GM20000 (cell line): ENCODE measurements at regions not wholly inside any gene's neighbourhood (a gene's known extent, or its start where the extent isn't known, plus 50 kb on each side); places are given as distances from the start of the nearest gene placed in this dataset.

Source experiments
- DNase-seq: peaks from one replicate; pipeline ENCODE4 v3.0.0; 2012; ENCODE audit warnings: low spot score
- CTCF ChIP-seq: IDR thresholded peaks from 2 replicates; pipeline ENCODE4 v1.5.1; 2012; ENCODE audit warnings: mild to moderate bottlenecking, control low read depth; ENCODE audit errors: extremely low read depth, missing control alignments

- DNase-seq, result no peak
- no peak for TF ChIP-seq CTCF
Observed at GRCh38 chr20:7226156-7226555, 458.7 kb downstream of the BMP2 start.

- TF ChIP-seq CTCF, result no peak
- DNase-seq, result no peak
Observed at GRCh38 chr20:7231303-7231702, 463.8 kb downstream of the BMP2 start.

- no peak for TF ChIP-seq CTCF
- no peak for DNase-seq
Observed at GRCh38 chr20:7232796-7233195, 465.3 kb downstream of the BMP2 start.

GRCh38 chr20:7237251-7237650 lies 469.8 kb downstream of the BMP2 start:
- no peak for TF ChIP-seq CTCF

GRCh38 chr20:7240490-7240889 lies 473.0 kb downstream of the BMP2 start:
- no peak for TF ChIP-seq CTCF
- no peak for DNase-seq

More at GRCh38 chr20:7237251-7237650, 469.8 kb downstream of the BMP2 start:
- no peak for DNase-seq

- no peak for DNase-seq
- no peak for TF ChIP-seq CTCF
Observed at GRCh38 chr20:7248281-7249201, 481.1 kb downstream of the BMP2 start.

GRCh38 chr20:7250337-7250736 lies 482.9 kb downstream of the BMP2 start:
- TF ChIP-seq CTCF, result no peak
- DNase-seq, result no peak
